HepG2 (cell line): ENCODE measurements at regions not wholly inside any gene's neighbourhood (a gene's known extent, or its start where the extent isn't known, plus 50 kb on each side); places are given as distances from the start of the nearest gene placed in this dataset.

Source experiments
- ERF ChIP-seq: IDR thresholded peaks from 2 replicates; pipeline ENCODE4 v1.6.1; 2018; ENCODE audit warnings: missing biosample characterization, missing genetic modification reagents
- FOXA1 ChIP-seq, 2 experiments: fragments of 450-650 bp in 1 of 2; sonication (generic) in 1 of 2; formaldehyde crosslinking in 1 of 2; IDR thresholded peaks; 2 replicates each; pipeline versions ENCODE4 v1.4.0 to v1.6.1; 2016 to 2020; ENCODE audit warnings: missing genetic modification reagents in 1 of 2
- HDAC2 ChIP-seq: sonication (generic); formaldehyde crosslinking; IDR thresholded peaks from 2 replicates; pipeline ENCODE4 v1.4.0; 2020; ENCODE audit warnings: missing genetic modification reagents
- KDM6A ChIP-seq: IDR thresholded peaks from 2 replicates; pipeline ENCODE4 v1.6.1; 2016; ENCODE audit warnings: low read depth
- KMT2A ChIP-seq: sonication (generic); formaldehyde crosslinking; IDR thresholded peaks from 2 replicates; pipeline ENCODE4 v1.4.0; 2020; ENCODE audit warnings: missing genetic modification reagents
- NCOA1 ChIP-seq: sonication (generic); formaldehyde crosslinking; IDR thresholded peaks from 2 replicates; pipeline ENCODE4 v1.9.0; 2021; ENCODE audit warnings: missing genetic modification reagents
- NCOR1 ChIP-seq: fragments of 200-600 bp; sonication (generic); IDR thresholded peaks from 2 replicates; pipeline ENCODE4 v1.7.0; 2017; ENCODE audit warnings: antibody characterized with exemption, low read length, borderline replicate concordance
- NFKBIZ ChIP-seq: IDR thresholded peaks from 2 replicates; pipeline ENCODE4 v1.6.1; 2018; ENCODE audit warnings: missing genetic modification reagents, missing compliant biosample characterization
- NFRKB ChIP-seq: fragments of 450-650 bp; IDR thresholded peaks from 2 replicates; pipeline ENCODE4 v1.6.1; 2017
- RBFOX2 ChIP-seq: fragments of 200-400 bp; formaldehyde crosslinking; IDR thresholded peaks from 2 replicates; pipeline ENCODE4 v1.6.1; 2017; ENCODE audit warnings: low read depth, mild to moderate bottlenecking, low read length
- SMAD3 ChIP-seq: sonication (generic); formaldehyde crosslinking; IDR thresholded peaks from 2 replicates; pipeline ENCODE4 v1.4.0; 2020; ENCODE audit warnings: missing genetic modification reagents
- TCF7 ChIP-seq: sonication (generic); IDR thresholded peaks from 2 replicates; pipeline ENCODE4 v1.6.1; 2016; ENCODE audit warnings: antibody characterized with exemption, low read depth
- TMF1 ChIP-seq: sonication (generic); formaldehyde crosslinking; IDR thresholded peaks from 2 replicates; pipeline ENCODE4 v1.8.1; 2022; ENCODE audit warnings: low read depth, missing genetic modification reagents
- TRIM24 ChIP-seq: sonication (generic); formaldehyde crosslinking; IDR thresholded peaks from 2 replicates; pipeline ENCODE4 v1.8.0; 2022; ENCODE audit warnings: mild to moderate bottlenecking, missing genetic modification reagents
- YEATS2 ChIP-seq: sonication (generic); formaldehyde crosslinking; IDR thresholded peaks from 2 replicates; pipeline ENCODE4 v1.4.0; 2020; ENCODE audit warnings: missing genetic modification reagents, borderline replicate concordance
- ZBTB8A ChIP-seq: sonication (generic); formaldehyde crosslinking; IDR thresholded peaks from 2 replicates; pipeline ENCODE4 v1.4.0; 2020; ENCODE audit warnings: mild to moderate bottlenecking, low read depth, missing genetic modification reagents, borderline replicate concordance
- ZFP90 ChIP-seq: sonication (generic); formaldehyde crosslinking; IDR thresholded peaks from 2 replicates; pipeline ENCODE4 v1.8.0; 2022; ENCODE audit warnings: missing genetic modification reagents, mild to moderate bottlenecking, inconsistent platforms, borderline replicate concordance
- ZNF367 ChIP-seq: sonication (generic); formaldehyde crosslinking; IDR thresholded peaks from 2 replicates; pipeline ENCODE4 v1.4.0; 2020; ENCODE audit warnings: missing genetic modification reagents, borderline replicate concordance
- ZNF629 ChIP-seq: sonication (generic); formaldehyde crosslinking; conservative IDR thresholded peaks from 2 replicates; pipeline ENCODE4 v1.5.0; 2020; ENCODE audit warnings: missing genetic modification reagents
- ZNF644 ChIP-seq: IDR thresholded peaks from 2 replicates; pipeline ENCODE4 v1.6.1; 2016; ENCODE audit warnings: low read depth
- ZNF674 ChIP-seq: sonication (generic); formaldehyde crosslinking; IDR thresholded peaks from 2 replicates; pipeline ENCODE4 v1.5.0; 2020; ENCODE audit warnings: low read depth, mild to moderate bottlenecking, missing genetic modification reagents
- ZNF704 ChIP-seq: sonication (generic); formaldehyde crosslinking; IDR thresholded peaks from 2 replicates; pipeline ENCODE4 v1.8.1; 2023; ENCODE audit warnings: mild to moderate bottlenecking, inconsistent platforms, moderate library complexity, missing genetic modification reagents, borderline replicate concordance
- ZSCAN25 ChIP-seq: sonication (generic); formaldehyde crosslinking; IDR thresholded peaks from 2 replicates; pipeline ENCODE4 v1.8.0; 2022; ENCODE audit warnings: mild to moderate bottlenecking, missing genetic modification reagents
- TF ChIP-seq, protein P1 (sequence below): sonication (generic); IDR thresholded peaks from 2 replicates; pipeline ENCODE4 v1.6.1; 2016; ENCODE audit warnings: low read depth, borderline replicate concordance
- TF ChIP-seq, protein P2 (sequence below): sonication (generic); formaldehyde crosslinking; IDR thresholded peaks from 2 replicates; pipeline ENCODE4 v1.5.1; 2020; ENCODE audit warnings: missing genetic modification reagents, mild to moderate bottlenecking, borderline replicate concordance
- TF ChIP-seq, protein P3 (sequence below): sonication (generic); formaldehyde crosslinking; IDR thresholded peaks from 2 replicates; pipeline ENCODE4 v1.5.1; 2020; ENCODE audit warnings: mild to moderate bottlenecking, missing genetic modification reagents

- no peak for TF ChIP-seq KMT2A (CRISPR knock-in tag)
- TF ChIP-seq TRIM24 (CRISPR knock-in tag), result peak; percentile 91; the same call in 1 of the 2 replicates
- peak; percentile 60; the same call in 1 of the 2 replicates for TF ChIP-seq ZFP90 (CRISPR knock-in tag)
- no peak for TF ChIP-seq YEATS2 (CRISPR knock-in tag)
- TF ChIP-seq NFRKB, result no peak
- TF ChIP-seq NFKBIZ, result 0 out of 2 replicates have a peak, but pooled peaks have one; percentile 25
- no peak for TF ChIP-seq ZSCAN25
- TF ChIP-seq, protein P1, sequence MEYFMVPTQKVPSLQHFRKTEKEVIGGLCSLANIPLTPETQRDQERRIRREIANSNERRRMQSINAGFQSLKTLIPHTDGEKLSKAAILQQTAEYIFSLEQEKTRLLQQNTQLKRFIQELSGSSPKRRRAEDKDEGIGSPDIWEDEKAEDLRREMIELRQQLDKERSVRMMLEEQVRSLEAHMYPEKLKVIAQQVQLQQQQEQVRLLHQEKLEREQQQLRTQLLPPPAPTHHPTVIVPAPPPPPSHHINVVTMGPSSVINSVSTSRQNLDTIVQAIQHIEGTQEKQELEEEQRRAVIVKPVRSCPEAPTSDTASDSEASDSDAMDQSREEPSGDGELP, result 0 out of 2 replicates have a peak, but pooled peaks have one; percentile 27
- peak; percentile 86 for TF ChIP-seq ZNF644 (CRISPR knock-in tag)
- TF ChIP-seq, protein P2, sequence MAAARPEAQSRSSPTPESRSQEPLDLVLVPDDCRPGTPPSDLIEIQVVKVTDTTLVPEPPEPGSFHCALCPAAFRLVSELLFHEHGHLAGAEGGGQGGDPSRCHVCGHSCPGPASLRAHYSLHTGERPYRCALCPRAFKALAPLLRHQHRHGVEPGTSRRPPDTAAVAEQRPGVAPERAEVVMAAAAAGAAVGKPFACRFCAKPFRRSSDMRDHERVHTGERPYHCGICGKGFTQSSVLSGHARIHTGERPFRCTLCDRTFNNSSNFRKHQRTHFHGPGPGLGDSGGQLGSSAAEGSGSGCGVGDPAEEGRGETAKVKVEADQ, result peak; percentile 23; the same call in 1 of the 2 replicates
- TF ChIP-seq NCOA1 (CRISPR knock-in tag), result peak; percentile 48; the same call in 1 of the 2 replicates
- peak; percentile 82 for TF ChIP-seq TCF7
- no peak for TF ChIP-seq FOXA1 (IDR thresholded peaks at IDR 0.05)
- peak; percentile 69; the same call in 1 of the 2 replicates for TF ChIP-seq FOXA1 (CRISPR knock-in tag; IDR thresholded peaks at IDR 0.05)
- TF ChIP-seq NCOR1, result peak; percentile 87
- 0 out of 2 replicates have a peak, but pooled peaks have one; percentile 60 for TF ChIP-seq KDM6A (CRISPR knock-in tag)
- no peak for TF ChIP-seq RBFOX2
- 0 out of 2 replicates have a peak, but pooled peaks have one; percentile 30 for TF ChIP-seq ZNF367
- TF ChIP-seq SMAD3, result peak; percentile 32; the same call in 1 of the 2 replicates
- TF ChIP-seq, protein P3, sequence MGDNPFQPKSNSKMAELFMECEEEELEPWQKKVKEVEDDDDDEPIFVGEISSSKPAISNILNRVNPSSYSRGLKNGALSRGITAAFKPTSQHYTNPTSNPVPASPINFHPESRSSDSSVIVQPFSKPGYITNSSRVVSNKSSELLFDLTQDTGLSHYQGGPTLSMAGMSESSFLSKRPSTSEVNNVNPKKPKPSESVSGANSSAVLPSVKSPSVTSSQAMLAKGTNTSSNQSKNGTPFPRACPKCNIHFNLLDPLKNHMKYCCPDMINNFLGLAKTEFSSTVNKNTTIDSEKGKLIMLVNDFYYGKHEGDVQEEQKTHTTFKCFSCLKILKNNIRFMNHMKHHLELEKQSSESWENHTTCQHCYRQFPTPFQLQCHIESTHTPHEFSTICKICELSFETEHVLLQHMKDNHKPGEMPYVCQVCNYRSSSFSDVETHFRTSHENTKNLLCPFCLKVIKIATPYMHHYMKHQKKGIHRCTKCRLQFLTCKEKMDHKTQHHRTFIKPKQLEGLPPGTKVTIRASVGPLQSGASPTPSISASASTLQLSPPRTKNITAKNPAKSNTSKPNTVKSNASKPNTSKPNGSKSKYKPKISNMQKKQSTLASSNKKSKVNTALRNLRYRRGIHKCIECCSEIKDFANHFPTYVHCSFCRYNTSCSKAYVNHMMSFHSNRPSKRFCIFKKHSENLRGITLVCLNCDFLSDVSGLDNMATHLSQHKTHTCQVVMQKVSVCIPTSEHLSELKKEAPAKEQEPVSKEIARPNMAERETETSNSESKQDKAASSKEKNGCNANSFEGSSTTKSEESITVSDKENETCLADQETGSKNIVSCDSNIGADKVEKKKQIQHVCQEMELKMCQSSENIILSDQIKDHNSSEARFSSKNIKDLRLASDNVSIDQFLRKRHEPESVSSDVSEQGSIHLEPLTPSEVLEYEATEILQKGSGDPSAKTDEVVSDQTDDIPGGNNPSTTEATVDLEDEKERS (CRISPR knock-in tag), result 0 out of 2 replicates have a peak, but pooled peaks have one; percentile 51
- TF ChIP-seq ZBTB8A (CRISPR knock-in tag), result no peak
- TF ChIP-seq ZNF704 (CRISPR knock-in tag), result no peak
- TF ChIP-seq ERF (CRISPR knock-in tag), result peak; percentile 25; the same call in 1 of the 2 replicates
- peak; percentile 86 for TF ChIP-seq HDAC2 (CRISPR knock-in tag)
- TF ChIP-seq ZNF629, result 0 out of 2 replicates have a peak, but pooled peaks have one; percentile 25
- no peak for TF ChIP-seq TMF1 (CRISPR knock-in tag)
- TF ChIP-seq ZNF674 (CRISPR knock-in tag), result no peak
These were observed 121.4 kb upstream of the MGAT5 start (continued) for GRCh38 chr2:134132490-134132857.
